H1 (cell line): ENCODE measurements at regions not wholly inside any gene's neighbourhood (a gene's known extent, or its start where the extent isn't known, plus 50 kb on each side); places are given as distances from the start of the nearest gene placed in this dataset.
A peak's percentile ranks its signal among the peaks of the same experiment; 100 is the strongest.

Source experiments
- CTCF ChIA-PET: fragments of 300-600 bp; sonication (Branson Sonifier 250); formaldehyde crosslinking; loops from one replicate; lab custom pipeline; 2021; ENCODE audit not compliant: partially characterized antibody; lab: Charles Lee
- POLR2A ChIA-PET: fragments of 300-600 bp; sonication (Branson Sonifier 250); formaldehyde crosslinking; loops from one replicate; lab custom pipeline; 2021; ENCODE audit warnings: inconsistent platforms; ENCODE audit not compliant: partially characterized antibody; lab: Charles Lee
- DNase-seq, 2 experiments: peaks; one replicate each; pipeline versions ENCODE4 v3.0.0 to v3.0.0-alpha.2; 2010 to 2022; ENCODE audit warnings: low spot score in 2 of 2, low read depth in 1 of 2, mixed read lengths in 1 of 2
- FAIRE-seq: peaks from 2 replicates; lab custom pipeline; 2011; peaks lifted over from hg19 to GRCh38; lab: Jason Lieb, UNC
- H2AFZ ChIP-seq: 2 replicates; pipeline ENCODE4 v1.8.1; 2012; ENCODE audit warnings: low read length, inconsistent platforms
- H2AK5ac ChIP-seq: 2 replicates; pipeline ENCODE4 v1.6.1; 2013; ENCODE audit warnings: low read depth, low read length
- H2BK120ac ChIP-seq: replicated peaks from 2 replicates; pipeline ENCODE3; 2013; ENCODE audit warnings: low read depth, low read length, inconsistent platforms
- H2BK12ac ChIP-seq: 2 replicates; pipeline ENCODE4 v1.6.1; 2013; ENCODE audit warnings: low read depth, low read length
- H2BK15ac ChIP-seq: 2 replicates; pipeline ENCODE4 v1.6.1; 2013; ENCODE audit warnings: low read length
- H2BK20ac ChIP-seq: 2 replicates; pipeline ENCODE4 v1.6.1; 2013; ENCODE audit warnings: low read length
- H2BK5ac ChIP-seq: 2 replicates; pipeline ENCODE4 v1.6.1; 2013; ENCODE audit warnings: low read depth, low read length
- H3K14ac ChIP-seq: 2 replicates; pipeline ENCODE4 v1.6.1; 2013; ENCODE audit warnings: inconsistent platforms; ENCODE audit not compliant: insufficient read length
- H3K18ac ChIP-seq: 2 replicates; pipeline ENCODE4 v1.6.1; 2013; ENCODE audit warnings: low read length; ENCODE audit errors: extremely low read depth
- H3K23ac ChIP-seq: 2 replicates; pipeline ENCODE4 v1.6.1; 2013; ENCODE audit warnings: inconsistent platforms; ENCODE audit not compliant: insufficient read length
- H3K23me2 ChIP-seq: 2 replicates; pipeline ENCODE4 v1.6.1; 2013; ENCODE audit warnings: low read depth, low read length
- H3K27ac ChIP-seq: 2 replicates; pipeline ENCODE4 v1.6.1; 2011; ENCODE audit warnings: low read depth, low read length, inconsistent platforms
- H3K27me3 ChIP-seq, 4 experiments: replicated peaks in 1 of 4; 1 replicate in 1 of 4; 2 replicates in 3 of 4; pipeline versions ENCODE4 v1.6.1 to v1.8.1; 2011 to 2013; ENCODE audit warnings: low read length in 3 of 4, mild to moderate bottlenecking in 3 of 4, inconsistent platforms in 2 of 4, mixed read lengths in 2 of 4, moderate library complexity in 1 of 4; ENCODE audit not compliant: control insufficient read depth in 3 of 4, insufficient read depth in 3 of 4; ENCODE audit errors: extremely low read depth in 1 of 4
- H3K36me3 ChIP-seq, 4 experiments: 2 replicates each; pipeline versions ENCODE4 v1.6.1 to v1.8.1; 2011 to 2013; ENCODE audit warnings: mild to moderate bottlenecking in 4 of 4, low read length in 3 of 4, moderate library complexity in 2 of 4, control low read depth in 1 of 4, inconsistent platforms in 1 of 4; ENCODE audit not compliant: insufficient read depth in 4 of 4, control insufficient read depth in 2 of 4
- H3K4ac ChIP-seq: replicated peaks from 2 replicates; pipeline ENCODE3; 2013; ENCODE audit warnings: low read length, low read depth, mixed read lengths, inconsistent platforms; ENCODE audit not compliant: insufficient read length
- H3K4me1 ChIP-seq, 4 experiments: replicated peaks in 1 of 4; 1 replicate in 1 of 4; 2 replicates in 3 of 4; pipeline versions ENCODE4 v1.6.1 to v1.8.1; 2011 to 2013; ENCODE audit warnings: low read length in 3 of 4, inconsistent platforms in 2 of 4, mixed read lengths in 1 of 4; ENCODE audit not compliant: insufficient read depth in 4 of 4, control insufficient read depth in 3 of 4
- H3K4me2 ChIP-seq, 2 experiments: 2 replicates each; pipeline versions ENCODE4 v1.6.1 to v1.8.1; 2011 to 2013; ENCODE audit warnings: low read depth in 2 of 2, low read length in 2 of 2, control low read depth in 1 of 2, inconsistent platforms in 1 of 2, mild to moderate bottlenecking in 1 of 2; ENCODE audit not compliant: insufficient read depth in 1 of 2
- H3K4me3 ChIP-seq, 4 experiments: fragments of 200-600, 300-600 bp in 1 of 4; sonication (generic), shearing (Covaris generic), sonication (Bioruptor Twin) in 1 of 4; 2 replicates each; pipeline versions ENCODE4 v1.5.1 to v1.8.1; 2011 to 2016; ENCODE audit warnings: low read length in 4 of 4, low read depth in 3 of 4, control low read depth in 2 of 4, inconsistent platforms in 2 of 4, mild to moderate bottlenecking in 2 of 4, mixed read lengths in 1 of 4, moderate library complexity in 1 of 4; ENCODE audit not compliant: insufficient read depth in 2 of 4; ENCODE audit errors: extremely low read depth in 1 of 4
- H3K56ac ChIP-seq: replicated peaks from 2 replicates; pipeline ENCODE3; 2013; ENCODE audit warnings: low read depth, mild to moderate bottlenecking, mixed read lengths, low read length, inconsistent platforms; ENCODE audit not compliant: insufficient read length
- H3K79me1 ChIP-seq: 2 replicates; pipeline ENCODE4 v1.6.1; 2013; ENCODE audit warnings: low read depth, low read length, control low read depth
- H3K79me2 ChIP-seq, 2 experiments: 2 replicates each; pipeline versions ENCODE4 v1.6.1 to v1.8.1; 2012 to 2013; ENCODE audit warnings: low read length in 2 of 2, mild to moderate bottlenecking in 2 of 2, inconsistent platforms in 1 of 2; ENCODE audit not compliant: insufficient read depth in 2 of 2, control insufficient read depth in 1 of 2
- H3K9ac ChIP-seq, 4 experiments: replicated peaks in 1 of 4; 1 replicate in 1 of 4; 2 replicates in 3 of 4; pipeline versions ENCODE4 v1.6.1 to v1.8.1; 2011 to 2013; ENCODE audit warnings: low read depth in 3 of 4, low read length in 3 of 4, control low read depth in 2 of 4, mild to moderate bottlenecking in 2 of 4, moderate library complexity in 2 of 4, inconsistent platforms in 1 of 4; ENCODE audit errors: extremely low read depth in 1 of 4
- H3K9me3 ChIP-seq, 2 experiments: 2 replicates each; pipeline versions ENCODE4 v1.6.1 to v1.8.1; 2012 to 2013; ENCODE audit warnings: mild to moderate bottlenecking in 2 of 2, moderate library complexity in 2 of 2, control low read depth in 1 of 2, inconsistent platforms in 1 of 2, low read depth in 1 of 2, low read length in 1 of 2, mixed read lengths in 1 of 2; ENCODE audit not compliant: insufficient read depth in 2 of 2
- H4K20me1 ChIP-seq, 2 experiments: replicated peaks in 1 of 2; 2 replicates each; pipeline versions ENCODE3 to v1.8.1; 2011 to 2013; ENCODE audit warnings: inconsistent platforms in 2 of 2, low read length in 2 of 2, mild to moderate bottlenecking in 1 of 2; ENCODE audit not compliant: insufficient read depth in 2 of 2, control insufficient read depth in 1 of 2
- H4K5ac ChIP-seq: 2 replicates; pipeline ENCODE4 v1.6.1; 2013; ENCODE audit warnings: low read length, low read depth, mixed read lengths, inconsistent platforms; ENCODE audit not compliant: insufficient read length
- H4K8ac ChIP-seq: 2 replicates; pipeline ENCODE4 v1.8.0; 2013; ENCODE audit warnings: mild to moderate bottlenecking, moderate library complexity, low read length, inconsistent platforms; ENCODE audit not compliant: insufficient read depth; ENCODE audit errors: extremely low read depth
- H4K91ac ChIP-seq: replicated peaks from 2 replicates; pipeline ENCODE3; 2013; ENCODE audit warnings: low read length, mixed read lengths, inconsistent platforms; ENCODE audit not compliant: insufficient read length
- CREB1 ChIP-seq: IDR thresholded peaks from 2 replicates; pipeline ENCODE4 v1.6.1; 2012; ENCODE audit warnings: inconsistent platforms
- EP300 ChIP-seq, 2 experiments: IDR thresholded peaks; 1 replicate in 1 of 2; 2 replicates in 1 of 2; pipeline ENCODE4 v1.6.1; 2011 to 2012; ENCODE audit warnings: low read depth in 2 of 2, low read length in 2 of 2, mild to moderate bottlenecking in 2 of 2, borderline replicate concordance in 1 of 2, inconsistent platforms in 1 of 2, moderate library complexity in 1 of 2
- MAFK ChIP-seq: IDR thresholded peaks from 2 replicates; pipeline ENCODE4 v1.6.1; 2012; ENCODE audit warnings: low read depth, mild to moderate bottlenecking, improper control_type of control experiment, low read length
- RAD21 ChIP-seq, 2 experiments: IDR thresholded peaks in 1 of 2; conservative IDR thresholded peaks in 1 of 2; 2 replicates each; pipeline ENCODE4 v1.6.1; 2011; ENCODE audit warnings: low read depth in 2 of 2, low read length in 2 of 2, improper control_type of control experiment in 1 of 2, inconsistent platforms in 1 of 2, mild to moderate bottlenecking in 1 of 2, moderate library complexity in 1 of 2
- WGBS, 2 experiments: shearing (Covaris generic) in 1 of 2; methylation state at CpG; one replicate each; pipeline versions ENCODE4 v1.1.6 to v1.1.7; 2013 to 2015; ENCODE audit warnings: low lambda C conversion rate in 2 of 2, mixed read lengths in 2 of 2, inconsistent platforms in 1 of 2, low coverage in 1 of 2, missing lambda C conversion rate in 1 of 2; ENCODE audit not compliant: insufficient replicate concordance in 2 of 2, insufficient coverage in 1 of 2, insufficient read length in 1 of 2; ENCODE audit errors: extremely low coverage in 1 of 2, missing lambda C conversion rate in 1 of 2; 5-methylcytosine and 5-hydroxymethylcytosine counted together

GRCh38 chr2:139201516-139201915 is 421.3 kb upstream of the NXPH2 start (continued):
- TF ChIP-seq MAFK: no peak

- Histone ChIP-seq H3K18ac (no peak overlapping the region), H3K23me2 (no peaks in the 10 kb centered on the region), H3K36me3 (no peaks in the 10 kb centered on the region), H4K5ac (no peak overlapping the region), H3K4me1 (no peaks in the 10 kb centered on the region), H3K4me3 (no peak overlapping the region), H3K4me2 (no peak overlapping the region), H2BK5ac (no peak overlapping the region), H4K91ac (no peak overlapping the region), H2BK12ac (no peak overlapping the region), H3K23ac (no peak overlapping the region), H2BK15ac (no peak overlapping the region), H3K9ac (no peak overlapping the region), H3K27me3 (no peaks in the 10 kb centered on the region), H3K79me1 (no peaks in the 10 kb centered on the region), H3K56ac (no peak overlapping the region), H4K20me1 (no peaks in the 10 kb centered on the region), H2BK20ac (no peak overlapping the region), H3K14ac (no peak overlapping the region), H3K79me2 (no peaks in the 10 kb centered on the region)
- no peak for FAIRE-seq
- no peak for DNase-seq
- peak in 1 of 2 experiments; percentile 6; a peak in 1 of 4 replicates for TF ChIP-seq RAD21 (IDR thresholded peaks at IDR 0.05 in 1 of 2, conservative IDR thresholded peaks at IDR 0.05 in 1 of 2; ENCODE audit: low read depth in 2 of 2, low read length in 2 of 2)
- no peak for TF ChIP-seq EP300 (IDR thresholded peaks at IDR 0.05; ENCODE audit: borderline replicate concordance in 1 of 2, low read depth in 2 of 2, low read length in 2 of 2)
- TF ChIP-seq CREB1: no peak
- TF ChIP-seq, all 59 proteins: peak for 1
- Histone ChIP-seq H2AK5ac (no peak overlapping the region), H2BK120ac (no peak overlapping the region), H2AFZ (no peak overlapping the region), H3K9me3 (no peaks in the 10 kb centered on the region), H3K27ac (no peak overlapping the region), H4K8ac (no peak overlapping the region), H3K4ac (no peak overlapping the region)
- 80% methylated on average over 4 of the region's 4 CpGs; no CpG with 5 or more reads in 1 of the 2 experiments for WGBS, 2 experiments
- POLR2A ChIA-PET: no interaction called here
- CTCF ChIA-PET: interaction anchor here (0.6 to 3.1 kb wide), 6 partner anchors 9 to 50 kb away, joined by 3 to 9 read pairs (median 3); no protein-coding TSS in a partner anchor
Observed at GRCh38 chr2:139196754-139197153, 416.6 kb upstream of the NXPH2 start.
